AG04449 (cell line): ENCODE measurements at regions not wholly inside any gene's neighbourhood (a gene's known extent, or its start where the extent isn't known, plus 50 kb on each side); places are given as distances from the start of the nearest gene placed in this dataset.

ENCODE experiments used
- CTCF ChIA-PET: fragments of 350-600 bp; formaldehyde crosslinking; extraction: SDS; loops from one replicate; lab custom pipeline; 2021; ENCODE audit warnings: antibody characterized with exemption; lab: Yijun Ruan, JAX
- POLR2A ChIA-PET: fragments of 400-600, 350-600 bp; formaldehyde crosslinking; extraction: SDS; loops from one replicate; lab custom pipeline; 2020; ENCODE audit warnings: antibody characterized with exemption, inconsistent platforms; lab: Yijun Ruan, JAX
- DNase-seq: peaks from one replicate; pipeline ENCODE4 v3.0.0-alpha.2; 2010; ENCODE audit warnings: low read depth, low spot score
- H3K4me3 ChIP-seq: 2 replicates; pipeline ENCODE4 v1.5.1; 2011; ENCODE audit warnings: low read depth, mild to moderate bottlenecking, control low read depth, low read length
- TF ChIP-seq, protein P1 (sequence below): IDR thresholded peaks from one replicate; pipeline ENCODE4 v1.5.1; 2011; ENCODE audit warnings: mild to moderate bottlenecking, moderate library complexity, low read length, control low read depth, inconsistent platforms; ENCODE audit not compliant: insufficient read depth; ENCODE audit errors: missing control alignments

DNA sequence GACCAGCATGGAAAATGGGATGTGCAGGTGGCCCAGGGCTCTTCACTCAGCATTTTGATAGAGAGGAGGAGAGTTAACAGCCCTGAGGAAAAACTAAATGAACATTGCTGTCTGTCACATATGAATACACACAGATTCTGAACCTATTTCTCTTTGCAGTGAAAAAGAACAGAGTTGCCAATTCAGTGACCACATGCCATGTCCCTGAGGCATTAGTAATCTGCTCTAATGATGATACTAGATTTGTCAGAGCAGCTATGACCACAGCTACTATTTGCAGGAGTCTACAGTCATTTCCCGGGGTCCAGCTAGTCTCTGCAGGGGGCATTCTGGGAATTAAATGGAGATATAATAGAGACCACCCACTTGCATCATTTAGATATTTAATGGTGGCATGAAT, 267.6 kb downstream of the TMX3 start:
- POLR2A ChIA-PET = no interaction called here
- TF ChIP-seq, protein P1, sequence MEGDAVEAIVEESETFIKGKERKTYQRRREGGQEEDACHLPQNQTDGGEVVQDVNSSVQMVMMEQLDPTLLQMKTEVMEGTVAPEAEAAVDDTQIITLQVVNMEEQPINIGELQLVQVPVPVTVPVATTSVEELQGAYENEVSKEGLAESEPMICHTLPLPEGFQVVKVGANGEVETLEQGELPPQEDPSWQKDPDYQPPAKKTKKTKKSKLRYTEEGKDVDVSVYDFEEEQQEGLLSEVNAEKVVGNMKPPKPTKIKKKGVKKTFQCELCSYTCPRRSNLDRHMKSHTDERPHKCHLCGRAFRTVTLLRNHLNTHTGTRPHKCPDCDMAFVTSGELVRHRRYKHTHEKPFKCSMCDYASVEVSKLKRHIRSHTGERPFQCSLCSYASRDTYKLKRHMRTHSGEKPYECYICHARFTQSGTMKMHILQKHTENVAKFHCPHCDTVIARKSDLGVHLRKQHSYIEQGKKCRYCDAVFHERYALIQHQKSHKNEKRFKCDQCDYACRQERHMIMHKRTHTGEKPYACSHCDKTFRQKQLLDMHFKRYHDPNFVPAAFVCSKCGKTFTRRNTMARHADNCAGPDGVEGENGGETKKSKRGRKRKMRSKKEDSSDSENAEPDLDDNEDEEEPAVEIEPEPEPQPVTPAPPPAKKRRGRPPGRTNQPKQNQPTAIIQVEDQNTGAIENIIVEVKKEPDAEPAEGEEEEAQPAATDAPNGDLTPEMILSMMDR = no peak
- H3K4me3 ChIP-seq = no peak overlapping the region
- DNase-seq = no peak
- CTCF ChIA-PET = no interaction called here

DNA sequence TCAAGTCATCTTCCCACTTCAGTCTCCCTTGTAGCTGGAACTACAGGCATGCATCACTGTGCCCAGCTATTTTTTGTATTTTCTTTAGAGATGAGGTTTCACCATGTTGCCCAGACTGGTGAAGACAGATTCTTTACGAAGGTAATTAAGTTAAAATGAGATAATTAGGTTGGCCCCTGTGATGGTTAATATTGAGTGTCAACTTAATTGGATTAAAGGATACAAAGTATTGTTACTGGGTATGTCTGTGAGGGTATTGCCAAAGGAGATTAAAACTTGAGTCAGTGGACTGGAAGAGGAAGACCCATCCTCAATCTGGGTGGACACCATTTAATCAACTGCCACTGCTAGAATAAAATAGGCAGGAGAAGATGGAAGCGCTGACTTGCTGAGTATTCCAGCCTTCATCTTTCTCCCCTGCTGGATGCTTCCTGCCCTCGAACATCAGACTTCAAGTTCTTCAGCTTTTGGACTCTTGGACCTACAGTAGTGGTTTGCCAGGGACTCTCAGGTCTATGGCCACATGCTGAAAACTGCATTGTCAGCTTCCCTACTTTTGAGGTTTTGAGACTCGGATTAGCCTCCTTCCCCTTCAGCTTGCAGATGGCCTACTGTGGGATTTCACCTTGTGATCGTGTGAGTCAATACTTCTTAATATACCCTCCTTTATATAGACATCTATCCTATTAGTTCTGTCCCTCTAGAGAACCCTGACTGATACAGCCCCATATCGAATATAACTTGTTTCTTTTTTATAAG, 269.1 kb downstream of the TMX3 start:
- TF ChIP-seq, protein P1 = no peak
- ChIA-PET CTCF (no interaction called here), POLR2A (no interaction called here)
- H3K4me3 ChIP-seq = no peak overlapping the region
- DNase-seq = no peak

- H3K4me3 ChIP-seq = no peak overlapping the region
- no peak for DNase-seq
- ChIA-PET POLR2A (no interaction called here), CTCF (interaction anchor here (1.0 kb wide), 1 partner anchor 21 kb away, joined by 3 read pairs; no protein-coding TSS in a partner anchor)
- TF ChIP-seq, protein P1 = no peak
Observed at GRCh38 chr18:68445136-68445535, 269.8 kb downstream of the TMX3 start.

DNA sequence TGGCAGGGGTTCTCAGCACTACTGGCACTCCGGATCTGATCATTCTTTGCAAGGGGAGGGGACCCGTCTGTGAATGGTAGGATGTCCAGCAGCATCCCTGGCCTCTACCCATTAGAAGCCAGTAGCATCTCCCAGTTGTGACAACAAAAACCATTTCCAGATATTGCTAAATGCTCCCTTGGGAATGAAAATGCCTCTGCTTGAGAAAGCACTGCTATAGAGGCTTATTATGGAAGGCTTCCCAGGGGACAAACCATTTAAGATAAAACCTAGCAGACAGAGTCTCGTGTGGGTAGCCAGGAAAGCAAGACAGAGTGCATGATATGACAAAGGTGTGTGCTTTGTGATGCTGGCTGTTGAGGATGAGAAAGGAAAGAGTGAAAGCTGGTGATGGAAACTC, 273.7 kb downstream of the TMX3 start:
- TF ChIP-seq, protein P1 = no peak
- ChIA-PET CTCF (no interaction called here), POLR2A (no interaction called here)
- H3K4me3 ChIP-seq = no peak overlapping the region
- no peak for DNase-seq

- no peak for DNase-seq
- TF ChIP-seq, protein P1 = no peak
- POLR2A ChIA-PET = no interaction called here
- no peak overlapping the region for H3K4me3 ChIP-seq
- CTCF ChIA-PET = no interaction called here
Observed at GRCh38 chr18:68440433-68440832, 274.5 kb downstream of the TMX3 start.

DNA sequence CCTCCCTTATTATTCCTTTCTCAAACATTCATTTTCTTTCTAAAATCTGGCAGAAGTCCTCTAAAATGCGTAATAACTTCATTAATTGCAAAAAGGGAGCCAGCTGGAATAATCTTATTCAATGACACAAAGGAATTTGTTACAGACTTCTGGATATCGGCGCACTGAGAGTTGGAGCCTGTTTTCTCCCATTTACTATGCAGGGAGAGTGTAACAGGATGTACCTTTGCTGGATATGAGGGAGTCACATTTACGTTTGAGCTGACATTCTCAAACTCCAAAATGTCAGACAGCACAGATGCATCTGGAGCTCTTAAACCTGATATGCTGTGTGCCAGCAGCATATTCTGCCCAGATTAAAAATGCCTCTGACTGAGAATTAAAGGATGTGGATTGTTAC, 275.3 kb downstream of the TMX3 start:
- CTCF ChIA-PET = no interaction called here
- no peak overlapping the region for H3K4me3 ChIP-seq
- DNase-seq = no peak
- POLR2A ChIA-PET = no interaction called here
- TF ChIP-seq, protein P1 = no peak
